HG03342 (cell line): ENCODE measurements at regions not wholly inside any gene's neighbourhood (a gene's known extent, or its start where the extent isn't known, plus 50 kb on each side); places are given as distances from the start of the nearest gene placed in this dataset.
"Not testable (repeated sequence)": the region's sequence is repeated elsewhere in the genome, so short reads cannot be mapped to it uniquely, and the experiment has no call there.

Source experiments
- ATAC-seq: cut with Tn5 transposase; IDR thresholded peaks from one replicate; pipeline ENCODE4 v1.9.1; 2021; ENCODE audit warnings: mild to moderate bottlenecking, moderate library complexity; ENCODE audit not compliant: unreplicated experiment

DNA sequence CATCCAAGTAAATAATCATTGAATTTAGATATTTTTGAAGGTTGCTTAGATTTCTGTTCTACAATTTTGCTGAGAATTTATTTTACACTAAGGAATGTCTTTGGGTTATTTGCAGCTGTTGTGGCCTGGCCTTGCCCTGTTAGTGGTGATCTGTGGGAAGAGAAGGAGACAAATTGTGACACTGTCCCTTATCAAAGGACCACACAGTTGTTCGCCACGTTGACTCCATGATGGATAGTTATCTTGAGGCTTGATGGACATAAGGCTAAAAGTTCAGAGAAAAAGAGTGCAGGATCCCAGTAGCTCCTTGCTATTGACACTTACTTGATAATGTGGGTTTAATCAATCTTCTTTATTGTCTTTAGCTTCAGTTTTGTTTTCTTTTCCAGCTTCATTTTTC lies 186.6 kb upstream of the MEF2C start:
- ATAC-seq = no peak

DNA sequence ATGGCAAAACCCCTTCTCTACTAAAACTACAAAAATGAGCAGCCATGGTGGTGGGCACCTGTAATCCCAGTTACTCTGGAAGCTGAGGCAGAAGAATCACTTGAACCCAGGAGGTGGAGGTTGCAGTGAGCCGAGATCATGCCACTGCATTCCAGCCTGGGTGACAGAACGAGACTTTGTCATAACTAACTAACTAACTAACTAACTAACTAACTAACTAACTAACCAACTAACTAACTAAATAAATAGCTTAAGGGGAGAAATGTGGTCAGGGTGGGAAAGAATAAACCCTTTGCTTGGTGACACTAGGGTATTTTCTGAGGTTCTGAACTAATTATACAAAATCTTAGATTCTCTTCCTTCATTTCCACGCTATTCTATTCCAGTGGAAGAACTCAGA lies 184.4 kb upstream of the MEF2C start:
- no peak for ATAC-seq

DNA sequence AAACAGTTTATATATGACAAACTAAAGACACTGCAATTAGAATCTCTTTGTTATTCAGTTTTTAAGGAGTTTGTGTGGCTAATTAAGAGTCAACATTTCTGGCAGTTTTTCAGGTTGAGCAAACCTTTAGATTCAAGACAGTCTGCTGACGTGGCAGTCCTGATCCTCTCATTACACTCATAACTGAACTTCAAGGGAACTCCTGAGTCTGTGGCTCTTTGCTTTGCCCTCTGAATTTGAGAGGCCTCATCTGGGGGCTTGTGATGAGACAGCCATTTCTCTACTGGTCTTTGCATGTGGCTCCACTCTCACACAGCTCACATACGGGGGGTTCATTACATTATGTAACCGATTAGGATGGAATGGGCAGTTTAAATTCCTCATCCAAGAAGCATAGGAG lies 182.9 kb upstream of the MEF2C start:
- peak; percentile 88 for ATAC-seq

DNA sequence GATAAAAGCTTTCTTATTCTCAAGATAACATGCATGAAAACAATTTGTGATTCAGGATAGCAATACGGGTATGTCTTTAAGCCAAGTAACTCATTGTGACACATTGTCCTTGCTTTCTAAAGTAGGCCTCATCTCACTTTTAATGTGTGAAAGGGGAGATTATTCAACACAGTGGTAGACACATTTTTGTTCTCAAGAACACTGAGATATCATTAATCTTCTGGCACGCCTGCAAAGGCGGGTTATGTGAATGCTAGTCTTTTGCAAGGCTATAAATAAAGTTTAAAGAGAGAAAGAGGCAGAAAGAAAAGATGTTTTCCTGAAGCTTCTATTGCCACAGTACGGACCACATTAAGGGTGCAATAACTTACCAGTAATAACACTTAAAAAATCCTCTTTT lies 181.8 kb upstream of the MEF2C start:
- ATAC-seq = no peak

DNA sequence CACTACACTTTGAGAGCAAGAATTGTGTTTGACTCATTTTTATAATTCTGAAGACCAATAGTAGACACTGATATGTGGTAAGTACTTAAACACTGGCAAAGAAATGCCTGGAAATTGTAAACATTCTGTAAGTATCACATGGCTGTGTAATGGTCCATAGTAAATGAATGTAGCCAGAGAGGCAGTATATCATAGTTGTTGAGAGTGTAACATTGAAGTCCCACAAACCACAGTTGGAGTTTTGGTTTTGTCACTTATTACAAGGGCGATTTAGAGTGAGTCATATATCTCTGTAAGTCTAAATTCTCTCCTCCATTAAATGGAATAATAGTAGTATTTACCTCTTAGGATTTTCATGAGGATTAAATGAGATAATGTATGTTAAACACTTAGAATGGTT lies 181.1 kb upstream of the MEF2C start:
- no peak for ATAC-seq

DNA sequence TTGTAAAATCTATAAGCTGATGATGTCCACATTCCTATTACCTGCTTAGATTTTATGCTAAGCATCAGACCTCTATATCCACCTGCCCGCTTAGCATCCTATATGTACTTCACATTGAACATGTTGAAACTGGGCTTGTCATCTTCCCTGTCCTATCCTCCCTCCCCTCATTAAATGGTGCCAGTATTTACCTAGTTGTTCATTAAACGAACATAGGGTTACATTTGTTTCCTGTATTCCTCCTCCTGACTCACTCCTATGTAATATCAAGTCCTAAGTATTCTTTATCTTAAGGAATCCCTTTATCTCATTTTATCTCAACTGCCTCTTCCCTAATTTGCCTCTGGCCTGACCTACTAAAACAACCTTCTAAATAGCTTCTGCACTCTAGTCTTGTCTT lies 177.8 kb upstream of the MEF2C start:
- ATAC-seq = no peak

DNA sequence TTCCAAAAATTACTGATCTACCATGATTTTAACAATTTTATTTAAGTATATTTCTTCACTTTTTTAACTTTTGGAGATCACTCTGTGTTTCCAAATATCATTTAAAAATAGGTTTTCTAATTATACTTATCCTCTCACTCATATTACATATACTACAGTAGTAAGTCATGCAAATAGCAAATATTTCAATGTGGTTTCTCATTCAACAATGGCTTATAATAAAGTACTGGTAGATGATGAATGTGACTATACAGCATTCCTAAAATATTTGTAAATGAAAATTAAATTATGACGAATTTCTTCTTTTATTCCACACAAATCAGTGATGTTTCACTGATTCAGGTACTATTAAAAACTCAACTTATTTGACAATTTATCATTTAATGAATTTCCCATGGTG lies 176.3 kb upstream of the MEF2C start:
- ATAC-seq = no peak

DNA sequence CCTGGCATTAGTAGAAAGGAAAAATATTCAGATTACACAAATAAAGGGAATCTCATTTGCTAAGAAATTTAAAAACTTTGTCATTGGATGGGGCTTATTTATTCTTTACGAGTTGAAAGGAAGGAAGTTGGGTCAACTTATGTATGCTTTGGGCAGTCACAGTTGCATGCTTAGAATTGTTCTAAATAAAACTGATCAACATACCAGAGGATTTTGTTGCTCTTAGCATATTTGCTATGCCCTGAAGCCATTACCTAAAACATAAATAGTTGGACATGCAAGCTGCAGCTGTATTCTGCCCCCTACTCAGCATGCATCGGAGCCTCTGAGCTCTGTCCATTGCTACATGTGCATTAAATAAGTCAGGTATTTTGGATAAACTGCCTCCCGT lies 172.7 kb upstream of the MEF2C start:
- no peak for ATAC-seq

DNA sequence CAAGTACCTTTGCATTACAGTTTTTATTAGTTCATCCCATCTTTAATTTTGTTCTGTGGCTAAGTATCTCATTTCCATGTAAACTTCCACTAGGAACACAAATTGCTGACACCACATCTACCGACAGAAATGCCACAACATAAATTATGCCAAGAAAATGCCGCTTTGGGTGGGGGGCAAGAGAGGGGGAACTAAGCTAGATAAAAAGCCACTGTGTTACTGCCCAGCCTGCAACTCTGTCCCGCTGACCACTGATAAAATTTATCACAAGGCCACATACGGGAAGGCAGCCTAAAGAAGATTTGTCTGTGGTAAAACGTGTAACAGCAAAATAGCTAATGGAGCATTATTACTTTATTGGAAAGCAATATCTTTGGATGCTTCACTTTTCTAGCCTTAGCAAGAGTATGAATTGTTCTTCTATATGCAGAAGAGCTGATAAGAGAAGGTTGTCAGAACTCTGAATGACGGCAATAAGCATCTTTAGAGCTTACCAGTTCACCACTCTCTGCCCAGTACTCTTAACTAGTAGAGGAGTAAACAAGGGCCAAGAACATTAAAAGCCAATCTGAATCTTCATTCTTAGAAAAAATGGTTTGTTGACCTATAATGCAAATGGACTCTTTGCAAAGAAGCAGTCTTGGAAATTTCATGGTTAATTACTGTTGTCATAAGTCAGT lies 172.2 kb upstream of the MEF2C start:
- ATAC-seq = no peak

DNA sequence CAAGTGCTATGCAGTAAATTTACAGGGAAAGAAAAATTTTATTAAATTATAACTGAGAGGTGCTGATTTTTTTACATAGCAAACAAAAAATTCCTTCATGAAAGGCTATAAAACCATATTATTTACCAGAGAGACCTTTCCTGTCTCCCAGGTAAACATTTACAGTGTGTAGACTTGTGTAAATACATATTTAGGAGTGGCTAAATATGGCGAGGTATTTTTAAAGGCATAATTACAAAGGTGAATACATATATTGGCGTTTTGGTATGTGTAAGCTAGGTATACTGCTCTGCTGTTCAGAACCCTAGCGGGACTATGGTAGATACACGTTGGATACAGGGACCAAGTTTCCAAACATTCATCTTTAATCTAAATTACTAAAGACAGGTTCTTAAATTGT lies 170.6 kb upstream of the MEF2C start:
- no peak for ATAC-seq

DNA sequence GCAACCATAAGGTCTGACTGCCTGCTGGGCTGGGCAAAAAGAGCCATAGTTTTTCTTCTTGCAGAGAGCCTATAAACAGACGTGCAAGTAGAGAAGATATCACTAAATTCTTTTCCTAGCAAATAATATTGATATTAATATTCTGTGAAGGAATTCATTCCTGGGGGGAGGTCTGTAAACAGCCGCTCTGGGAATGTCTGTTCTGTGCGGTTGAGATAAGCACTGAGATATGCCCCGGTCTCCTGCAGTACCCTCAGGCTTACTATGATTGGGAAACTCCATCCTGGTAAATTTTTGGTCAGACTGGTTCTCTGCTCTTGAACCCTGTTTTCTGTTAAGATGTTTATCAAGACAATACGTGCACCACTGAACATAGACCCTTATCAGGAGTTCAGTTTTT lies 167.1 kb upstream of the MEF2C start:
- ATAC-seq = not testable (repeated sequence)

DNA sequence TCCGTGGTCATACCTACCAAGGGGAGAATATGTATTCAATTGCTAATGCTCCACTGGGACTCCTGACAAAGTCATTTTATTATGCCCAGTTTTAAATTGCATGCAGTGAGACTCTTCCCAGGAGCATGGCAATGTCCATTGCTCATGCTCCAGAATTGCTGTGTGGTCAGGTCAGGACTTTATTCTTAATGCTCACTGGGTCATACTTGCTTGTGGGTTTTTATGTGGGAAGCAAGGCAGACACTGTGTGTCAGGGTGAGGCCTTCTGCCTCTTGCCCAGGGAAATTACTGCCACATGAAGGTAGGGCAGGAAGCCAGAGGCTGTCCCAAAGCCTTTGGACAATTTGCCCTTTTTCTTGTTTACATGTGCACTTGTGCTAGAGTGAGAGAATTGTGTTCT lies 164.6 kb upstream of the MEF2C start:
- ATAC-seq = no peak

DNA sequence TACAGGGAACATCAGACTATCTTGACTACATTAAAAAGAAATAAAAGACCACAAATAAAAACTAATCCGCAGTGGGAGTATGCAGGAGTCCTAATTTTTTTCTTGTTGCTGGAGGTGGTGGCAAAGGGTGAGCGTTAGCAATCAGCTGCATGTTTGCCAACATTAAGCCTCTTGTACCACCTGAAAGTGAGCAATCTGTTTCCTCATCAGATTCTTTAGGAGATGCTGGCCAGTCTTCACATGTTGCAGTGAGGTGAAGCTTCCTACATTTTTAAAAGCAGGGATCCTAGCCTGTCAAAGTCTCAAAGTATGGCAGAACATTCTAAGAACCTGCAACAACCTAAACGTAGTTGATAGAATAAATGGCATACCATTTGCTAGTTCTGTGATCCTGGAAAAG lies 162.2 kb upstream of the MEF2C start:
- no peak for ATAC-seq

DNA sequence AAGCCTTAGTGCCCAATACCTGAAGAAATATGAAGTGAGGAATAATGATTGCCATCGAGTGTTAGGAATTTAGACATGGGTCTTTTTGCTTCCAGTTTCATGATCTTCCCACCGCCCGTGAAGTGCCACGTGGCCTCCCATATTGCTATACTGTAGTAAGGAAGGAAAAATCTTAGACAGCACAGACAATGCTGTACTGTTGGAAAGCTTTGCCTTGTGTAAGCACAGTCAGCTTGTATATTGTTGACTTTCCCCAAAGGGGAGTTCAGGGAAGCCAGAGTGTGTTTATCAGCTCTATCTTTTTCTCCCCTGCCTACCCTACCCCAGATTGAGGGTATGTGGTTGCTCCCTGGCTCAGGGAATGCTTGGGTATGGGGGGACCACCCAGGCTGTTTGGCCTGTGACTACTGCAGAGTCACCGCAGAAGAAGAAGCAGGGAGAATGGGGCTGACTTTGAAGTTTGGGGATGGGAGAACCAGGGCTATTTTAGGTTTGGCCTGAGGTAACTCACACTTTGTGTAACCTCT lies 161.8 kb upstream of the MEF2C start:
- no peak for ATAC-seq

DNA sequence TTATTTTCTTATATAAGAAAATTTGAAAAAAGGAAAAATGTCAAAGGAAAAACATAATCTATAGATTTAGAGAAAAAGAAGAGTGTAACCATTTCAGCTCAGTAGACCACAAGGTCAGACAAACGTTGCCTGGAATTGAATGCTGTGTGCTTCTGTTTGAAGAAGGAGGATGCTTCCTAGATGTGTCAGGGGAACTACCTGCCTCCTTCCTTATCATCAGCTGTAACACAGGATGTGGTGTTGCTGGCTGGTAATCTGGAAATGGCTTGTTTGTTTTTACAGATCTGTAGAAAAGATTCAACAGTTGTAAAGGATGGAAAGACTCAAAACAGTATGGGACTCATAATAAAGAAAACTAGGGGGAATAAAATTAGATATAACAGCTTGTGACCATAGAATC lies 160.7 kb upstream of the MEF2C start:
- ATAC-seq = peak; percentile 65

DNA sequence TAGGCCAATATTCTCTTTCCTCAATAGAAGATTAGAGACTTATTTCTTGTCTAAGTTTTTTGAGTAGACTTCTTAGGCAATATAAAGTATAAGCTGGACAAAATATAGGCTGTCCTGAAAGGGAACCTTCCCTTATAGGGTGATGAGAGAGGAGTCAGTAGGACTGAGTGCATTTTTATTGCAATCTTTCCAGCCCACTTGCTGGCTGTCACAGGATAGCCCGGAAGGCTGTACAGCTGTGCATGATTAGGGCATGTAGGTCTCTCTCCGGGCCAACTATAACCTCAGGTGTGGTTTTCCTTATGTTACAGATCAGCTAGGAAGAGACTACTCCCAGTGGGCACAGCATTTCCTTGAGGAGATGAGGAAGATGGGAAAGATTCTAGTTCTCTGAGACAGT lies 159.8 kb upstream of the MEF2C start:
- no peak for ATAC-seq

DNA sequence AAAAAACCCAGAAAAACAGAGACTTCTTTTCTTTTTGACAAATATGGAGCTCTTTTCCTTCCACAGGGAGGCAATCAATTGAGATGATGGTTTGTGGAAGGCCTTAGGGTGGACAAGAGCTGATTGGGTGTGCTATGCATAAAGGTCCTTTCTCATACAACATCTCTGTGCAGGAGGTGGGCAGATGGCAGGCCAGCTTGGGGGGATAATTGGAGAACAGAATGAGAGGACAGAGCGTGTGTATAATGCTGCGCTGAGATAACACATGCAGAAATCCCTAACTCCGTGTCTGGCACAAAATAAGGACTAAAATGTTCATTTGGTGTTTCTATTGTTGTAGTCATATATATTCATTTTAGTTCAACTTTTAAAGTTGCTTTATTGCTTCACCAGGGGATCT lies 159.0 kb upstream of the MEF2C start:
- ATAC-seq = no peak

DNA sequence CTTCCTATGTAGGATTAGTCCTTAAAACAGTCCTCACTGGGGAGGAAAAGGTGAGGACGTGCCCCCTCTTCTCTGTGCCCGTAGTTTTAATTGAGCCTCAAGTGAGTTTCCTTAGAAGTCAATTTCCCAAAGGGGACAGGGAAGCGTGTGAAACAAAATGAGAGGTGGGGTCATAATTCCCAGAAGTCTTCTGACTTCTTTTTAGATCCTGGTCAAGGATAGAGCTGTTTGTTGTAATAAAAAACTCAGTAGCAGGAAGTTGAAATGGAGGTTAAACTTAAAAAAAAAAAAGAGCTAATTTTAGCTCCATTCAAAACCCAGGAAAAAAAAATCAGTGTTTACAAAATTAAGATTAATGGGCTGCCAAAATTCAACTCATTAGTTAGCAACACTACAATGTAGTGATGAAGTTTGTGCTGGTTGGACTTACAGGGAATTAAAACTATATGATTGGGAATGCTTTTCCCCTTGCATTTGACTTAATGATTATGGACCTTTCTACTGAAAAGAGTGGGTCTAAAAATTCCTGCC lies 158.3 kb upstream of the MEF2C start:
- no peak for ATAC-seq

DNA sequence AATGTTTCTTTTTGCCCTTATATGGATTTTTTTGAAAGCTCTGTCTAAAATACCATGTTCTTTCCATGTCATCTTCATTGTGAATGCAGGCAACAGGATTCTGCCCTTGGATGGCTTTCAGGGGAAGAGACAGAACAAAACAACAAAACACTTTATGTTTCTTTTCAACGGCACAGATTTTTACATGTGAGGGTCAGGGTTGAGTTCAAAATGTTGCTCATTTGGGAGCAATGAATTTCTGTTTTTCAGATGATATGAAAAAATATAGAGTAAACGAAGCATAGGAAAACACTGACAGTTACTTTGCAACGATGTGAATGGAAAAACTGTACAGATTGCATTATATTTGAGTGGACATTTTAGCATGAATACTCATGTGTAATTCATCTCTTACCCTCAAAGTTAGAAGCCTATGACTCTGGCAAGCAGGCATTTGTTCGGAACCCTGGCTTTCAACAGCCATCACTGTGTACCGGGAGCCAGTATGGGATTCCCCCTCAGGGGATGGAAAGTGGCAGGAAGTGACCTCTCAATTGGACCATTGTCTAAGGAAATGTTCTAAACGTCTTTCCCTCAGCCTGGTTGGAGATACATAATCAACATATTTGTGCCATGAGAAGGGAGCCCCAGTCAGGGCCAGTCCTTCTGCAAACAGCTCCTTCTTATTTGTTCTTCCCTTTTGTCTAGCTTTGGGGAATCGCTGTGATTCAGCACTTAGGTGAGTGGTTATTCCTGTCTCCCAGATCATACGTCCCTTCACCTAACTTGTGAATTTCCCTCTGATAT lies 153.9 kb upstream of the MEF2C start:
- no peak for ATAC-seq

DNA sequence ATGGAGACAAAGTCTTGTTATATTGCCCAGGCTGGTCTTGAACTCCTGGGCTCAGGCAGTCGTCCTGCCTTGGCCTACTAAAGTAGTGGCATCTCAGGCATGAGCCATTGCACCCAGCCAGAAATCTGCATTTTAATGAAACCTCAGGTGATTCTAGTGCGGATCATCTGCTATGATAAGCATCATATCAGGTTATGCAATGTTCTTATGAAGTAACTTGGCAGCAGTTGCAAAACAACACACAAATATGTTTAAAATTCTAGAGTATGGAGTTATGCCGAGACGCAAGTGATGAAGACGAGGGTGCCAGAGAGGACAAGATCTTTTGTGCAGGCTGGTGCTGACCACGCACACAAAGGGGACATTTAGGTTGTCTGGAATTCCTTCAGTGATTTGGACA lies 153.2 kb upstream of the MEF2C start:
- ATAC-seq = no peak

DNA sequence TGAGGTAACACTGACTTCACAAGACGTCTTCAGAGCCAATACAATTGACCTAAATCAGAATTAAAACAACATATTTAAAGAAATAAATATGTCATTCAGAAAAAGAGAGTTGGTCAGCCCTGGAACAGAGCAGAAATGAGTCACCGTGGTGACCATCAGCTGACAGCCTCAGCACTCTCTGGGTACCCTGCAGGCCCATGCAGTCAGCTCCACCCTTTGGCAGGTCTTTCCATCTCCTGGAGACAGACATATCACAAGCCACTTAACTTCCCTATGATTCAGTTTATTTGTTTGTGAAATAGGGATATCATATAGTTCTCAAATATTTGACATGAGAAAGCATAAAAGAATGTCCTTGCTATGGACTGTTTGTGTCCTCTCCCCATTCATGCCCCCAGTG lies 151.6 kb upstream of the MEF2C start:
- ATAC-seq = no peak

DNA sequence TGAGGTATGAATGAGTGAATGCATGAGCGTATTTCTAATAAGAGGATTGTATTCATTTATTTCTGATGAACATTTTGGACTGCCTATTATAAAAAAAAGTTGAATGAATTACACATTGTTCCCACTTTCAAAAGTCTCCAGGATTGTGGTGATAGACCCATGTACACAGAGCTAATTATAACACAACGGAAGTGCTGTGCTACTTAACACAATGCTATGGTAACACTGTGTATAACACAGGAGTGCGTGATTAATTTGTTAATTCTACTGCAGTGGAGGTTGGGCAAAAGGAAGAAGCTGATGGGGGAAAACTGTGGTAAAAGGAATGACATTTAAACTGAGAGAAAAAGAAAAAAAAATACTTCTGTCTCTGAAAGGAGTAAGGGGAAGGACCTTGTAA lies 147.8 kb upstream of the MEF2C start:
- no peak for ATAC-seq
